CMK (cell line): ENCODE measurements at regions not wholly inside any gene's neighbourhood (a gene's known extent, or its start where the extent isn't known, plus 50 kb on each side); places are given as distances from the start of the nearest gene placed in this dataset.
"Not testable (repeated sequence)": the region's sequence is repeated elsewhere in the genome, so short reads cannot be mapped to it uniquely, and the experiment has no call there.

Experiments used
- DNase-seq: peaks from one replicate; pipeline ENCODE4 v3.0.0-alpha.2; 2010; ENCODE audit warnings: low read depth

- no peak for DNase-seq
Observed at GRCh38 chr3:153746211-153746610, 375.0 kb upstream of the ARHGEF26 start.

- DNase-seq: no peak
Observed at GRCh38 chr3:153749070-153749610, 372.1 kb upstream of the ARHGEF26 start.

- no peak for DNase-seq
Observed at GRCh38 chr3:153752405-153753027, 368.7 kb upstream of the ARHGEF26 start.

- DNase-seq: no peak
Observed at GRCh38 chr3:153753035-153753434, 368.2 kb upstream of the ARHGEF26 start.

- DNase-seq: no peak
Observed at GRCh38 chr3:153756816-153757215, 364.4 kb upstream of the ARHGEF26 start.

- DNase-seq: no peak
Observed at GRCh38 chr3:153757839-153758238, 363.4 kb upstream of the ARHGEF26 start.

- no peak for DNase-seq
Observed at GRCh38 chr3:153760948-153761347, 360.2 kb upstream of the ARHGEF26 start.

GRCh38 chr3:153762411-153763235 is 358.6 kb upstream of the ARHGEF26 start:
- no peak for DNase-seq

GRCh38 chr3:153767601-153768560 is 353.3 kb upstream of the ARHGEF26 start:
- DNase-seq: no peak

GRCh38 chr3:153768561-153769469 is 352.4 kb upstream of the ARHGEF26 start:
- DNase-seq: peak; percentile 27

- DNase-seq: no peak
Observed at GRCh38 chr3:153783106-153783505, 338.1 kb upstream of the ARHGEF26 start.

- DNase-seq: no peak
Observed at GRCh38 chr3:153783741-153784480, 337.3 kb upstream of the ARHGEF26 start.

GRCh38 chr3:153785901-153786300 is 335.3 kb upstream of the ARHGEF26 start:
- DNase-seq: no peak

- DNase-seq: no peak
Observed at GRCh38 chr3:153789380-153789779, 331.8 kb upstream of the ARHGEF26 start.

- DNase-seq: not testable (repeated sequence)
Observed at GRCh38 chr3:153797056-153797455, 324.1 kb upstream of the ARHGEF26 start.

GRCh38 chr3:153809097-153809496 is 312.1 kb upstream of the ARHGEF26 start:
- no peak for DNase-seq

- DNase-seq: no peak
Observed at GRCh38 chr3:153818338-153818737, 302.9 kb upstream of the ARHGEF26 start.

GRCh38 chr3:153820035-153820434 is 301.2 kb upstream of the ARHGEF26 start:
- DNase-seq: no peak

- not testable (repeated sequence) for DNase-seq
Observed at GRCh38 chr3:153828346-153828745, 292.8 kb upstream of the ARHGEF26 start.

GRCh38 chr3:153829606-153830170 is 291.5 kb upstream of the ARHGEF26 start:
- no peak for DNase-seq
